ENCODE measurements at regions not wholly inside any gene's neighbourhood (a gene's known extent, or its start where the extent isn't known, plus 50 kb on each side); places are given as distances from the start of the nearest gene placed in this dataset.

GRCh38 chr6:87972279-87972678 lies 75.4 kb upstream of the SPACA1 start (continued):
- TF ChIP-seq ZNF251 (CRISPR knock-in tag; IDR thresholded peaks at IDR 0.05) = no peak
- TF ChIP-seq, protein P1, sequence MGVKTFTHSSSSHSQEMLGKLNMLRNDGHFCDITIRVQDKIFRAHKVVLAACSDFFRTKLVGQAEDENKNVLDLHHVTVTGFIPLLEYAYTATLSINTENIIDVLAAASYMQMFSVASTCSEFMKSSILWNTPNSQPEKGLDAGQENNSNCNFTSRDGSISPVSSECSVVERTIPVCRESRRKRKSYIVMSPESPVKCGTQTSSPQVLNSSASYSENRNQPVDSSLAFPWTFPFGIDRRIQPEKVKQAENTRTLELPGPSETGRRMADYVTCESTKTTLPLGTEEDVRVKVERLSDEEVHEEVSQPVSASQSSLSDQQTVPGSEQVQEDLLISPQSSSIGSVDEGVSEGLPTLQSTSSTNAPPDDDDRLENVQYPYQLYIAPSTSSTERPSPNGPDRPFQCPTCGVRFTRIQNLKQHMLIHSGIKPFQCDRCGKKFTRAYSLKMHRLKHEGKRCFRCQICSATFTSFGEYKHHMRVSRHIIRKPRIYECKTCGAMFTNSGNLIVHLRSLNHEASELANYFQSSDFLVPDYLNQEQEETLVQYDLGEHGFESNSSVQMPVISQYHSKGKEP (CRISPR knock-in tag; IDR thresholded peaks at IDR 0.05) = no peak

GRCh38 chr6:87971605-87972262 lies 75.9 kb upstream of the SPACA1 start:
- Histone ChIP-seq H3K36me3 (replicated peaks in 1 of 2; ENCODE audit: control insufficient read depth in 1 of 2, insufficient read depth in 2 of 2, low read length in 2 of 2) (no peaks in the 10 kb centered on the region), H3K27me3 (ENCODE audit: control insufficient read depth in 1 of 2, insufficient read depth in 2 of 2, low read length in 2 of 2) (no peaks in the 10 kb centered on the region), H3K4me2 (ENCODE audit: low read depth, low read length) (no peak overlapping the region), H3K79me2 (ENCODE audit: insufficient read depth, low read length) (no peaks in the 10 kb centered on the region), H3K27ac (ENCODE audit: extremely low read length, insufficient read depth, low read length) (no peak overlapping the region), H2AFZ (ENCODE audit: low read length) (no peak overlapping the region), H3K9me3 (ENCODE audit: low read length) (no peaks in the 10 kb centered on the region), H3K9ac (ENCODE audit: insufficient read depth, low read depth, low read length) (no peak overlapping the region), H4K20me1 (ENCODE audit: insufficient read depth, low read length) (no peaks in the 10 kb centered on the region), H3K4me1 (ENCODE audit: insufficient read depth, low read length) (no peaks in the 10 kb centered on the region), H3K4me3 (replicated peaks in 1 of 3; ENCODE audit: insufficient read depth in 1 of 3, low read depth in 2 of 3, low read length in 3 of 3) (no peak overlapping the region)
- no peak for DNase-seq (ENCODE audit: low spot score)
- POLR2A ChIA-PET = no interaction called here
- in situ Hi-C loops (cut with HindIII; ENCODE audit: extremely low pct_ligation_motif_present, low pct_unique_long_range_greater_than_20kb) (no loop called here), intact Hi-C loops (cut with micrococcal nuclease; ENCODE audit: unreplicated experiment) (no loop called here)
- ATAC-seq = no peak
- WGBS (ENCODE audit: low lambda C conversion rate) = 11% methylated on average over 5 of the region's 5 CpGs
- no TSS peak for BruUV-seq (replicated peaks)
- no peak for FAIRE-seq
- CTCF ChIA-PET (ENCODE audit: low intra/inter-chr PET ratio, low total read pairs) = no interaction called here
- TF ChIP-seq PBX2 (CRISPR knock-in tag; IDR thresholded peaks at IDR 0.05) = no peak
- no peak for TF ChIP-seq ZNF766 (CRISPR knock-in tag; IDR thresholded peaks at IDR 0.05; ENCODE audit: borderline replicate concordance)
- no peak for TF ChIP-seq FIP1L1 (IDR thresholded peaks at IDR 0.05; ENCODE audit: borderline replicate concordance, insufficient read depth, low read depth, low read length)
- TF ChIP-seq ZNF441 (CRISPR knock-in tag; IDR thresholded peaks at IDR 0.05; ENCODE audit: borderline replicate concordance) = no peak
- TF ChIP-seq CEBPB (IDR thresholded peaks at IDR 0.05; ENCODE audit: borderline replicate concordance, low read depth, low read length) = no peak
- TF ChIP-seq POLR2AphosphoS2 (IDR thresholded peaks at IDR 0.05; ENCODE audit: low read depth, low read length) = no peak
- TF ChIP-seq ATF7-NPFF (CRISPR knock-in tag; IDR thresholded peaks at IDR 0.05; ENCODE audit: low read depth) = no peak
- TF ChIP-seq KDM3A (CRISPR knock-in tag; IDR thresholded peaks at IDR 0.05; ENCODE audit: low read depth) = no peak
- no peak for TF ChIP-seq ZNF280D (CRISPR knock-in tag; IDR thresholded peaks at IDR 0.05)
- TF ChIP-seq, protein P2, sequence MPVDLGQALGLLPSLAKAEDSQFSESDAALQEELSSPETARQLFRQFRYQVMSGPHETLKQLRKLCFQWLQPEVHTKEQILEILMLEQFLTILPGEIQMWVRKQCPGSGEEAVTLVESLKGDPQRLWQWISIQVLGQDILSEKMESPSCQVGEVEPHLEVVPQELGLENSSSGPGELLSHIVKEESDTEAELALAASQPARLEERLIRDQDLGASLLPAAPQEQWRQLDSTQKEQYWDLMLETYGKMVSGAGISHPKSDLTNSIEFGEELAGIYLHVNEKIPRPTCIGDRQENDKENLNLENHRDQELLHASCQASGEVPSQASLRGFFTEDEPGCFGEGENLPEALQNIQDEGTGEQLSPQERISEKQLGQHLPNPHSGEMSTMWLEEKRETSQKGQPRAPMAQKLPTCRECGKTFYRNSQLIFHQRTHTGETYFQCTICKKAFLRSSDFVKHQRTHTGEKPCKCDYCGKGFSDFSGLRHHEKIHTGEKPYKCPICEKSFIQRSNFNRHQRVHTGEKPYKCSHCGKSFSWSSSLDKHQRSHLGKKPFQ (CRISPR knock-in tag; IDR thresholded peaks at IDR 0.05; ENCODE audit: insufficient replicate concordance) = no peak
- TF ChIP-seq ATF4 (CRISPR knock-in tag; IDR thresholded peaks at IDR 0.05) = no peak
